ENCODE measurements at regions not wholly inside any gene's neighbourhood (a gene's known extent, or its start where the extent isn't known, plus 50 kb on each side); places are given as distances from the start of the nearest gene placed in this dataset.

- TF ChIP-seq CTCF (IDR thresholded peaks at IDR 0.05): no peak
- TF ChIP-seq EZH2 (IDR thresholded peaks at IDR 0.05): no peak
Observed at GRCh38 chr1:5479876-5480646, 512.2 kb downstream of the NPHP4 start.

All from neural progenitor cell (in vitro differentiated cells).